EL (cell line): ENCODE measurements at regions not wholly inside any gene's neighbourhood (a gene's known extent, or its start where the extent isn't known, plus 50 kb on each side); places are given as distances from the start of the nearest gene placed in this dataset.

Experiments used
- DNase-seq: peaks from one replicate; pipeline ENCODE4 v3.0.0-alpha.2; 2016

- no peak for DNase-seq
These were observed 427.4 kb downstream of the CETN3 start for GRCh38 chr5:89981878-89982773.

DNA sequence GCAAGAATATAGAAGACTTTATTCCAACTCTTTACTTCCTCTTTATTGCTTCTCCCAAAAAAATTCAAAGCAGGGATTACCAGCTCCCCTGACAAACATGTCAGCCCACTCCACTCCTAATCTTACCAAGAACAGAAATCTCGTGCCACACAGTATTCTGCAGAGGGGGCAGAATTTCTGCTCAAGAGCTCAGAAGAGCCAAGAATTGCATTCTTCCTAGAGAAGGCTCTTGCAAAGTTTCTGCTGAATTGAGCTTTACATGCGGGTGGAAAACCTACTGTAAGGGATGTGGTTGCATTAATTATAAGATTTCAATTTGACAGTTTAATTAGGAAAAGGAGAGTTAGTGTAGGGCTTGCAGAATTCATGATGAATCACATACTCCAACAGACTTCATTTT is 428.5 kb downstream of the CETN3 start:
- no peak for DNase-seq

- no peak for DNase-seq
These were observed 436.0 kb downstream of the CETN3 start for GRCh38 chr5:89973516-89973915.

DNA sequence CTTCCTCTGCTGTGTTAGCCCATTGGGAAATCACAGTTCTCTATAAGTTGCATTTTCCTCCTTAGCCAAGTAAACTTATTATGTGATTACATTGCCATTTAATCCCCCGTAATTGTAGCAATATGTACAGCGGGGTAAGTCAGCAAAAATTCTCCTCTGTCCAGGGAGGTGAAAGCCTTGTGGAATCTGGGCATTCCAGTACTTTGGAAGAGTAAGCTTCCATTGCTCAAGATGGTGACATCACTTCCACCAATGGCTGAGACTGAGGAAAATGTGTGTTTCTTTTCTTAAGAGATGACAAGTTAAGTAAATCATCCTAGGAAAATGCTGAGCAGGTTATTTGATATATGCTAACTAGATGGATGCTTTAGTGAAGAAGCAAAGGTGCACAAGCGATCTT is 436.7 kb downstream of the CETN3 start:
- DNase-seq = no peak

DNA sequence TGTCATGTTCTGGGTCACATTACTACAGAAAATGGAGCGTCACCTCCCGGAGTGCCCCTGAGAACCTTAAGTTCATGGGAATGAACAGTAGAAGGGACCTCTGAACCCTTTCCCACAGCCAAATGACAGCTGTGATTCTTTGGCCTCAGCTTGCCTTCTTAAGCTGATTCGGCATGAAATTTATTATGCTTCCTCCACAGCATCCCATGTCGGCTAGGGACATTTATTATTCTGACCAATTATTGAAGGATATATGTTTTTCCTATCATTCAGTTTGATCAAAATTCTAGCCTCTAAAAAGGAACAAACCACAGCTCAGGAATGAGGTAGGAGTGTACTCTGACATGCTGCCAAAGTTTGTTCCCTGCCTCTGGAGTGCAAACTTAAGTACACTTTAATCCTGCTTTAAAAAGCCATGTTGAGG is 440.6 kb downstream of the CETN3 start:
- no peak for DNase-seq

- no peak for DNase-seq
These were observed 441.6 kb downstream of the CETN3 start for GRCh38 chr5:89967771-89968444.

GRCh38 chr5:89956838-89957237 is 452.7 kb downstream of the CETN3 start:
- DNase-seq = no peak

DNA sequence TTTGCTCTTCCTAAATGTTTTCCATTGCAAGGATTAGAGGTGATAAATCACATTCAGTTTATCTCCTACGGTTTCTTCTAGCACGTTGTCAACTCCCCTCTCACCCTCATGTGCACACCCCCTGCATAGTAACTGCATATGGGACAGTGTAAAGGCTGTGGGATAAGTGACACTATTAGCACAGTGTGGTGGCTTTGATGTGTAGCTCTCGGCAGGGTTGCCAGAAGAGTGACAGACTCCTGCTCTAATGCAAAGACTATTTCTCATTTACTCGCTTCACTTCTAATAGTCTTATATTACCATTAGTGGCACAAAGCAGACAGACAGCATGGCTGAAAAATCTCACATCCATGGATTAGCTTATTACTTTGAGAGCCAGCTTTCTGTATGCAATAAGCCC is 454.6 kb downstream of the CETN3 start:
- DNase-seq = no peak

DNA sequence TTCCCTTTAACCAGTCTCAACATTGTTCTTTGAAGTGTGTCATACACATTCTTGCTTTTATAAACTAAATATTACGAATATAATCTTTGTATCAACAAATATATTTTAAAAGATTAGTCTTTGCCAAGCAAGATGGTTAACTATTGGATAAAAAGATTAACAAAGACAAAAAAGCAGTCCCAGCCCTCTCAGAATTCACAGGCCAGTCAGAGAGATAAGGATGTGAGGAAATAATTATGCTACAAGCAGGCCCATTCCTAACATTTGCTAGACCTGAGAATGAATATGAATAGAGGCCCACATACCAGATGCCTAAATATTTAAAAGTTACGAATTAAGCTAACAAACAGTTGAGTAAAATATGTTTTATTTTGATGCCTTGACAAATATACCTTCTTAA is 457.7 kb downstream of the CETN3 start:
- DNase-seq = no peak

- no peak for DNase-seq
These were observed 459.3 kb downstream of the CETN3 start for GRCh38 chr5:89950234-89950633.

DNA sequence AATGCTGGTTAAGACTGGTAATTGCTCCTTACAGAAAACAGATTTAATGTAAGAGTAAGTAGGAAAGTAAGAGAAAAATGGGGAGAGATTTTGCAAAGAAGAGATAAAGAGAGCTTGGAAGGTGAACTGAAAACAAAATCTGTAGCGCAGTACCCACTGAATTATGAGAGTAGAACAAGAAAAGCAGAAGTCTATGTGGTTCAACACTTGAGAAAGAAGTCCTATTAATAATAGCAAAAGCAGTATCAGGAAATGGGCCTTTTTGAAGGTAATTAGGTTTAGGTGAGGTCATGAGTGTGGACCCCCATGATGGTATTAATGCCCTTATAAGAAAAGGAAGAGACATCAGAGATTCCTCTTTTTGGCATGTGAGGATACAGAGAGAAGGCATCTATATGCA is 460.6 kb downstream of the CETN3 start:
- DNase-seq = no peak

GRCh38 chr5:89946916-89947315 is 462.6 kb downstream of the CETN3 start:
- no peak for DNase-seq

- DNase-seq = no peak
These were observed 463.0 kb downstream of the CETN3 start for GRCh38 chr5:89946508-89946907.

DNA sequence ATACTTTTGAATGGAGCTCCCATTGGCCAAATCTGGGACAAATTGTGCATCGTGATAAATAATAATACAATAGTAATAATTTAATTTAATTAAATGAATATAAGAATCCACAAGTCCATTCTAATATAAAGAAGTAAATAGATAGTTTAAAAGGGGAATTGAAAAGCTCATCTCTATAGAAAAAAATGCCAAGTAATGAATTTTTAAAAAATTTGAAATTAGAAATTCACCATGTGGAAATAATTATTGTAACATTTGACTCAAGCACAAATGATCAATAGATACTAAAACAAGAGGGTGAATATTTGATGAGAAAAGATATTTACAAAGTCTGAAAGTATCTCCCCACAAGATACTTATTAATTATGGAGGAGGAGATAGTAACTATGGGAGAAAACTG is 467.4 kb downstream of the CETN3 start:
- DNase-seq = no peak

- no peak for DNase-seq
These were observed 473.0 kb downstream of the CETN3 start for GRCh38 chr5:89936576-89936975.

DNA sequence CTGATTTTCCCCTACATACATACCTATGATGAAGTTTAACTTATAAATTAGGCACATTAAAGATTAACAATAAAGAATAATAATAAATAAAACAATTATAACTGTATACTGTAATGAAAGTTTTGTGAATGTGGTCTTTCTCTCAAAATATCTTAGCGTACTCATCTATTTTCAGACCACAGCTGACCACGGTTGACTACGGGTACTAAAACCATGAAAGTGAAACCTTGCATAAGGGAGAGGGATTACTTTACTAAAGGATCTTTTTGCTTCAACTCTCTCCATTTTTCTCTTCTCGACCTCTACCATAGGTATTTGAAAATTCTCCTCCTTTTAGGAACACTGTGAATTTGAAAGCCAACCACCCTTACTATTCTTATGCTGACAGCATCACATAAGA is 475.5 kb downstream of the CETN3 start:
- no peak for DNase-seq

DNA sequence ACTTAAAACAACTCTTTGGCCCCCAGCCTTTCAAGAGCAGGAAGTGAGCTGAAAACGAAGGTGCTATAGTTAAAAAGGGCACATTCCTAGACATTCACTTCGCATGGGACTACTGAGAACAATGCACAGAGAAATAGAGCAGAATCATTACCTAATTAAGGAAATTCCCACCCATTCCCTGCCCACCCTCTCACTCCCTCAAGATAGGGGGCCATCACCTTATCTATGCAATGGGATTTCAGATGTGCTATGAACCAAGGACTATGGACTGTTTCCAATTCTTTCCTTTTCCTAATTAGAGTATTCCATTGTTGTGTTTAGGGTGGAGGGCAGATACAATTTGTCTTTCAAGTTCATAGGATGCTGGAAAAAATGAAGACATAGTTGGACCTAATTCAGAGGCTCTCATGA is 476.8 kb downstream of the CETN3 start:
- DNase-seq = no peak

- peak; percentile 63 for DNase-seq
These were observed 478.8 kb downstream of the CETN3 start for GRCh38 chr5:89930591-89931392.

DNA sequence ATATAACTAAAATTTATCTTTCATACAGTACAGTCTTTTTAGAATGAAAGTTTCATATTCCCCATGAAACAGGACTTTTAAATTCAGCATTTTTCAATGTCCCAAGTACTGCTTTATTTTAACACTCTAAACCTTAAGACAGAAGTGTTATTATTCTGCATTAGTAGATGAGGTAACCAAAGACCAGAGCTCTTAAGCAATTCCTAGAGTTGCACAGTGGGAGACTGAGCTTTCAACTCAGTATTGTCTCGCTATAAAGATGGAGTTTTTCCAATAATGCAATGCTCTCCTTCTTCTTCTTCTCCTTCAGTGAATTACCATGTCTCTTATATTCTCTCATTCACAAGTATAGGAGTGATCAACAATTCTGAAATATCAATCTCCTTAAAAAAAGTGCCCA is 479.7 kb downstream of the CETN3 start:
- DNase-seq = no peak

DNA sequence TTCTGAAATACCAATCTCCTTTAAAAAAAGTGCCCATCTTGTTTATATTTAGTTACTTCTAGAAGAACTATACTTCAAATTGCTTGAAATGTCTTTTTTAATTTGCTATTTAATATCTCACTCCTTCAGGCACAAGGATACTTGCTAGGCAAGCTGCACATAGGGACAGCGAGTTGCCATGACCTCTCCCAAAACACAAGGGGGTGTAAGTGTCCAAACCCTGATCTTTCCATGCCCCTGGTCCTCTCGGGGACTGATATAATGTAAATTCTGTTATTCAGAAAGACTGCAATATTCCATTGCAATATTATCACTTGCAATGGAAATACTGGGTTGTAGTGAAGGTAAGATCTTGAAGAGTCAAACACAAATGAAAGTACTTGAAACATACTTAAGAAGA is 480.4 kb downstream of the CETN3 start:
- no peak for DNase-seq

DNA sequence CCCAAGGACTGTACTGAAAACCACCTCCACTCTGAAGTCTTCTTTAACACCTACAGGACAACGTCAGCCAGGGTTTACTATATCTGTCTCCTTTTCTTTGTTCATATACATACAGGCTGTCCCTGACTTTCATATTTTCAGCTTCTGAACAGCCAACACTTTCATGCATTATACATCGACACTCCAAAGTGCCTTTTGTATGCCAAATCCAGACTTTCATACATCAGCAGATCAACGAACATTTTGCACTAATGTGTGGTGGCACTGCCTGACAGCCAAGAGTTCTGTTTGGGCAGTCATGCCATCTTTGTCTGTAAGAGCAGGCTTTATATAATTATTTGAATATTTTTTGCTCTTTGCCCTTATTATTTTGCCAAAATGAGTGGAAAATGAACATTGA is 487.4 kb downstream of the CETN3 start:
- DNase-seq = no peak

DNA sequence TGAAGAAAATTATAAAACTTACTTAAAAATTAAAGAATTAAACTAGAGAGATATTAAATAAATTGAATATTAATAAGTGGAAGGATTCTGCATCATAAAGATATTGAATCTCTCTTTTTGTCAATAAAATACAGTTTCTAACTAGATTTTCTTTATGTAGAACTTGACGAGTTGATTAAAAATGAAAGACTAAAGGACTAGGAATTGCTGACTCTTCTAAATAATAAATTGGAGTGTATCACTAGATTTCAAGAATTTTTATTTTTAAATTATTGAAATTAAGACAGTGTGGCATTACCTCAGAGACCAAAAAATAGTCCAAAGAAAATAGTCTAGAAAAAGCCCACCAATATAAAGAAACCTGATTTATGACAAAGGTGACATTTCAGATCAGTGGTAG is 492.4 kb downstream of the CETN3 start:
- DNase-seq = no peak

GRCh38 chr5:89916131-89916530 is 493.4 kb downstream of the CETN3 start:
- DNase-seq = no peak

DNA sequence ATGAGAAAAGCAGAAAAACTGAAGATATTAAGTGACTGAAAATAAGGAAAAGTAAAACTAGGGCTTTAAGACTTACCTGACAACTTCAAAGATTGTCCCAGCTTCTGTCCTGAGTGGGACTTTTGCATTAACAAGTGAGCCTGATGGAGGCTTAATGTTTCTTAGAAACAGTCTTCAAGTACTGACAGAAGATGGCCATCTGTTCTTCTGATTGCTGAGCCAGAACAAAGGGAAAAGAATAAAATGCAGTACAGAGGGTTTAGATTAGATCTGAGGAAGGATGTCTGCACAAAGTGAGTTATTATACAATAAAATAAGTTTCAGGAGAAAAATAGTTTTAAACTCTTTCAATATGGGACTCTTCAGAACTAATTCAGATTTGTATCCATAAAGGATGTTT is 500.7 kb downstream of the CETN3 start:
- DNase-seq = no peak
